Effector CD4-positive, alpha-beta T cell (primary cell): ENCODE measurements at regions not wholly inside any gene's neighbourhood (a gene's known extent, or its start where the extent isn't known, plus 50 kb on each side); places are given as distances from the start of the nearest gene placed in this dataset.
"Not testable (repeated sequence)": the region's sequence is repeated elsewhere in the genome, so short reads cannot be mapped to it uniquely, and the experiment has no call there.

Source experiments
- DNase-seq: peaks from one replicate; pipeline ENCODE4 v3.0.0-alpha.2; 2020

- no peak for DNase-seq
Measured at GRCh38 chr6:170093658-170094596, 197.0 kb downstream of the DLL1 start.

GRCh38 chr6:170093276-170093657 lies 197.6 kb downstream of the DLL1 start:
- no peak for DNase-seq

- no peak for DNase-seq
Measured at GRCh38 chr6:170092826-170093225, 198.1 kb downstream of the DLL1 start.

GRCh38 chr6:170091639-170092579 lies 199.0 kb downstream of the DLL1 start:
- no peak for DNase-seq

GRCh38 chr6:170091000-170091638 lies 199.8 kb downstream of the DLL1 start:
- no peak for DNase-seq

GRCh38 chr6:170090561-170090960 lies 200.3 kb downstream of the DLL1 start:
- DNase-seq: no peak

GRCh38 chr6:170089963-170090362 lies 200.9 kb downstream of the DLL1 start:
- no peak for DNase-seq

- DNase-seq: no peak
Measured at GRCh38 chr6:170088582-170088955, 202.3 kb downstream of the DLL1 start.

- peak; percentile 15 for DNase-seq
Measured at GRCh38 chr6:170087941-170088581, 202.8 kb downstream of the DLL1 start.

- not testable (repeated sequence) for DNase-seq
Measured at GRCh38 chr6:170087421-170087780, 203.5 kb downstream of the DLL1 start.

- DNase-seq: no peak
Measured at GRCh38 chr6:170086639-170087420, 204.0 kb downstream of the DLL1 start.

GRCh38 chr6:170085475-170086401 lies 205.1 kb downstream of the DLL1 start:
- no peak for DNase-seq

GRCh38 chr6:170084166-170084730 lies 206.6 kb downstream of the DLL1 start:
- DNase-seq: no peak

GRCh38 chr6:170083236-170084051 lies 207.4 kb downstream of the DLL1 start:
- no peak for DNase-seq

GRCh38 chr6:170082531-170083187 lies 208.2 kb downstream of the DLL1 start:
- DNase-seq: no peak

- no peak for DNase-seq
Measured at GRCh38 chr6:170082067-170082466, 208.8 kb downstream of the DLL1 start.

GRCh38 chr6:170081556-170081955 lies 209.3 kb downstream of the DLL1 start:
- DNase-seq: no peak

GRCh38 chr6:170080828-170081371 lies 210.0 kb downstream of the DLL1 start:
- no peak for DNase-seq
